ENCODE measurements at regions not wholly inside any gene's neighbourhood (a gene's known extent, or its start where the extent isn't known, plus 50 kb on each side); places are given as distances from the start of the nearest gene placed in this dataset.

GRCh38 chrX:112577146-112577545 lies 102.6 kb downstream of the LHFPL1 start:
- no peak for TF ChIP-seq POLR2A (IDR thresholded peaks at IDR 0.05)
- no peak for TF ChIP-seq CTCF (IDR thresholded peaks at IDR 0.05)
- Histone ChIP-seq H3K27me3 (no peaks in the 10 kb centered on the region), H3K36me3 (replicated peaks in 1 of 2; ENCODE audit: insufficient read depth in 1 of 2, low read depth in 2 of 2) (no peaks in the 10 kb centered on the region), H3K9me3 (no peaks in the 10 kb centered on the region), H3K4me3 (no peak overlapping the region), H3K27ac (no peak overlapping the region), H3K4me1 (no peaks in the 10 kb centered on the region)
- intact Hi-C loops (cut with DNase I) = no loop called here
- WGBS, 2 donors = 43 to 52% methylated on average over 2 of the region's 2 CpGs
- DNase-seq (no peak), ATAC-seq (no peak)

- 60 to 80% methylated on average over 1 of the region's 1 CpG for WGBS, 2 donors
- ATAC-seq = no peak
- Histone ChIP-seq H3K4me1 (no peaks in the 10 kb centered on the region), H3K9me3 (no peaks in the 10 kb centered on the region), H3K27ac (no peak overlapping the region), H3K4me3 (no peak overlapping the region), H3K27me3 (no peaks in the 10 kb centered on the region), H3K36me3 (replicated peaks in 1 of 2; ENCODE audit: insufficient read depth in 1 of 2, low read depth in 2 of 2) (no peaks in the 10 kb centered on the region)
- intact Hi-C loops (cut with DNase I) = no loop called here
- DNase-seq = no peak
- no peak for TF ChIP-seq POLR2A (IDR thresholded peaks at IDR 0.05)
- no peak for TF ChIP-seq CTCF (IDR thresholded peaks at IDR 0.05)
Measured at GRCh38 chrX:112571388-112571787, 108.3 kb downstream of the LHFPL1 start.

- TF ChIP-seq POLR2A (IDR thresholded peaks at IDR 0.05) (no peak), CTCF (IDR thresholded peaks at IDR 0.05) (no peak)
- Histone ChIP-seq H3K9me3 (no peaks in the 10 kb centered on the region), H3K27me3 (no peaks in the 10 kb centered on the region), H3K27ac (no peak overlapping the region), H3K4me1 (no peaks in the 10 kb centered on the region), H3K4me3 (no peak overlapping the region), H3K36me3 (replicated peaks in 1 of 2; ENCODE audit: insufficient read depth in 1 of 2, low read depth in 2 of 2) (no peaks in the 10 kb centered on the region)
- WGBS, 2 donors = no CpG with 5 or more reads among the region's 3 CpGs
- intact Hi-C loops (cut with DNase I) = no loop called here
- ATAC-seq (no peak), DNase-seq (no peak)
Measured at GRCh38 chrX:112555831-112556230, 123.9 kb downstream of the LHFPL1 start.

- Histone ChIP-seq H3K27me3 (no peaks in the 10 kb centered on the region), H3K27ac (no peak overlapping the region), H3K4me1 (no peaks in the 10 kb centered on the region), H3K9me3 (no peaks in the 10 kb centered on the region), H3K4me3 (no peak overlapping the region), H3K36me3 (replicated peaks in 1 of 2; ENCODE audit: insufficient read depth in 1 of 2, low read depth in 2 of 2) (no peaks in the 10 kb centered on the region)
- intact Hi-C loops (cut with DNase I) = no loop called here
- TF ChIP-seq CTCF (IDR thresholded peaks at IDR 0.05) (no peak), POLR2A (IDR thresholded peaks at IDR 0.05) (no peak)
- no peak for DNase-seq
- 49 to 50% methylated on average over 4 of the region's 4 CpGs for WGBS, 2 donors
- no peak for ATAC-seq
Measured at GRCh38 chrX:112545051-112545450, 134.7 kb downstream of the LHFPL1 start.

GRCh38 chrX:112536544-112536943 lies 143.2 kb downstream of the LHFPL1 start:
- Histone ChIP-seq H3K4me1 (no peaks in the 10 kb centered on the region), H3K4me3 (no peak overlapping the region), H3K36me3 (replicated peaks in 1 of 2; ENCODE audit: insufficient read depth in 1 of 2, low read depth in 2 of 2) (no peaks in the 10 kb centered on the region), H3K27ac (no peak overlapping the region), H3K27me3 (no peaks in the 10 kb centered on the region), H3K9me3 (no peaks in the 10 kb centered on the region)
- intact Hi-C loops (cut with DNase I) = no loop called here
- ATAC-seq (no peak), DNase-seq (no peak)
- WGBS, 2 donors = 38 to 88% methylated on average over 1 to 2 of the region's 2 CpGs
- TF ChIP-seq CTCF (IDR thresholded peaks at IDR 0.05) (no peak), POLR2A (IDR thresholded peaks at IDR 0.05) (no peak)
